GM18505 (cell line): ENCODE measurements at regions not wholly inside any gene's neighbourhood (a gene's known extent, or its start where the extent isn't known, plus 50 kb on each side); places are given as distances from the start of the nearest gene placed in this dataset.
"Not testable (repeated sequence)": the region's sequence is repeated elsewhere in the genome, so short reads cannot be mapped to it uniquely, and the experiment has no call there.

Source experiments
- ATAC-seq: cut with Tn5 transposase; IDR thresholded peaks from one replicate; pipeline ENCODE4 v1.9.1; 2021; ENCODE audit not compliant: unreplicated experiment
- POLR2A ChIP-seq: IDR thresholded peaks from 4 replicates; pipeline ENCODE4 v1.6.1; 2011; ENCODE audit warnings: borderline replicate concordance; ENCODE audit not compliant: insufficient read depth, insufficient read length; ENCODE audit errors: extremely low read depth

- no peak for ATAC-seq
- TF ChIP-seq POLR2A: no peak
Measured at GRCh38 chr11:87518266-87518665, 480.5 kb downstream of the TMEM135 start.

DNA sequence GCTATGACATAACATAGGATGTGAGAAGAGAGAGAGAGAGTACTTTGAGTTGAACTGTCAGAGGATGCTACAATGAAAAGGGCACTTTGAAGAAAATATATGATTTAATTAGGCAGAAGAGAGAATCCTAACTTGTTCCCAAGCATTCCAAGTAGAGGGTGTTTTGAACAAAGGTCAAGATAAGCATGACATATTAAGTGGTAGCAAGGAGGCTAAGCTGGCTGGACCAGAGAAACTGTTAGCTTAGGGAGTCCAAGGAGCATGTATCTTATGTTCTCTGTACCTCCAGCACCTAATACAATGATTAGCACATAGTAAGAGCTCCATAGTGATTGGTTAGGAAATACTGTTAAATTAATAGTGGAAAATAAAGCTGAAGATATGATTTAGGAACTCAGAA, 479.6 kb downstream of the TMEM135 start:
- TF ChIP-seq POLR2A: no peak
- no peak for ATAC-seq

DNA sequence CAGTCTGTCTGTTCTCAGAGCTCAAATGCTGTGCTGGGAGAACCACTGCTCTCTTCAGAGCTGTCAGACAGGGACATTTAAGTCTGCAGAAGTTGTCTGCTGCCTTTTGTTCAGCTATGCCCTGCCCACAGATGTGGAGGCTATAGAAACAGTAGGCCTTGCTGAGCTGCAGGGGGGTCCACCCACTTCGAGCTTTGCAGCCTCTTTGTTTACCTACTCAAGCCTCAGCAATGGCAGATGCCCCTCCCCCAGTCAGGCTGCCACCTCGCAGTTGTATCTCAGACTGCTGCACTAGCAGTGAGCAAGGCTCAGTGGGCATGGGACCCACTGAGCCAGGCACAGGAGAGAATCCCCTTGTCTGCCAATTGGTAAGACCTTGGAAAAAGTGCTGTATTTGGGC, 470.0 kb downstream of the TMEM135 start:
- ATAC-seq: not testable (repeated sequence)

- not testable (repeated sequence) for ATAC-seq
Measured at GRCh38 chr11:87506946-87507345, 469.2 kb downstream of the TMEM135 start.

- ATAC-seq: no peak
- no peak for TF ChIP-seq POLR2A
Measured at GRCh38 chr11:87501388-87501787, 463.7 kb downstream of the TMEM135 start.

DNA sequence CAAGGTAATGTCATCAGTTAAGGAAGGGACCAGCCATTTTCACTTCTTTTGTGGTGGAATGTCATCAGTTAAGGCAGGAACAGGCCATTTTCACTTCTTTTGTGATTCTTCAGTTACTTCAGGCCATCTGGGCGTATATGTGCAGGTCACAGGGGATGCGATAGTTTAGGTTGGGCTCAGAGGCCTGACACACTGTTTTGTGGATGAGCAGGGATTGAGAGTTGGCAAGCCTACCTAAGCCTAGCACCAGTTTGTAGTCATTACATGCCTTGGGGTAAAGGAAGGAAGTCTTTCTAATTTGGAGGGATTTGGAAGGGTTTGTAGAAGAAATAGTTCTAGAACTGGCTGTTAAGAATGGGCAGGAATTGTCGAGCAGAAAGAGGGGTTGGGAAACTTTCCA, 457.2 kb downstream of the TMEM135 start:
- not testable (repeated sequence) for ATAC-seq

GRCh38 chr11:87494026-87494425, 456.3 kb downstream of the TMEM135 start:
- ATAC-seq: not testable (repeated sequence)

GRCh38 chr11:87493516-87493915, 455.8 kb downstream of the TMEM135 start:
- TF ChIP-seq POLR2A: no peak
- ATAC-seq: no peak

GRCh38 chr11:87491381-87491780, 453.6 kb downstream of the TMEM135 start:
- TF ChIP-seq POLR2A: no peak
- no peak for ATAC-seq

DNA sequence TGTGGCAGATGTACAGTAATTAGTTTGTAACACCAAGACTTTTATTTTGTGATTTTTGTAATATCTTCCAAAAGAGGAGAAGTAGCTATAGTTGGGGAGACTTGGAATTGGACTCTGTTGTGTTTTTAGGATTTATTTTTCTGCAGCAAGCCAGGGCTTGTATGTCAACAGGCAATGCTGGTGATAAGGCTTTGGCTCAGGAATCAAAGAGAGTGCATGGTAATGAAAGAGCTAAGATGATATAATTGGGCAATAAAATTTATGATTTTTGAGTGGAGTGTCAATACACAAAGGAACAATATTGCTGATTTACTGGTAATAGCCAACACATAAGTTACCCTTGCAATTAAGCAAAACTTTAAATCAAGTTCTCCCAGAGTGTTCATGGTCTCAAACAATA, 452.9 kb downstream of the TMEM135 start:
- no peak for ATAC-seq
- TF ChIP-seq POLR2A: no peak

- ATAC-seq: no peak
- no peak for TF ChIP-seq POLR2A
Measured at GRCh38 chr11:87484566-87484965, 446.8 kb downstream of the TMEM135 start.

GRCh38 chr11:87477321-87477720, 439.6 kb downstream of the TMEM135 start:
- ATAC-seq: no peak
- no peak for TF ChIP-seq POLR2A

GRCh38 chr11:87473174-87473573, 435.4 kb downstream of the TMEM135 start:
- no peak for ATAC-seq
- TF ChIP-seq POLR2A: no peak

GRCh38 chr11:87466223-87466622, 428.5 kb downstream of the TMEM135 start:
- no peak for ATAC-seq
- TF ChIP-seq POLR2A: no peak

DNA sequence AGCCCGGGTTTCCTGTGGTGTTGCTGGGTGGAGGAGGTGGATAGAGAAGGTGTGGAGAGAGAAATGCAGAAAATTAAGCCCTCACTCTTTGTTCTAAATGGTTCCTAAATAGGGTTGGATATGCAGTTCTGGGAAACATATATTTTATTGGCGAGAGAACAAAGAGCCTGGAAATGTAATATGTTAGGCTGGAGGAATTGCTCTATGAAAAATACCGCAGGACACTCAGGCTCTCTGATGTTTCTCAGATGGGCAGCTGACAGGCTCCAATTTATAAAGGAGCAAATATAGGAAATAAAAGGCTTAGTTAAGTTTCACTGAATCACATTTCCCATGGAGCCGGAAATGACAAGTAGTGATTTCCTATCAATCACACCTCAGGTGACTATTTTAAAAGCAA, 428.0 kb downstream of the TMEM135 start:
- ATAC-seq: no peak
- TF ChIP-seq POLR2A: no peak
